DMS153 treated with DMSO at 0.1 percent for 48 hours (cell line): ENCODE measurements at regions not wholly inside any gene's neighbourhood (a gene's known extent, or its start where the extent isn't known, plus 50 kb on each side); places are given as distances from the start of the nearest gene placed in this dataset.

ENCODE experiments used
- DNase-seq: peaks from one replicate; lab custom pipeline; 2025; ENCODE audit not compliant: unreplicated experiment; lab: John Stamatoyannopoulos, UW

GRCh38 chr5:2696156-2696807 is 55.2 kb downstream of the IRX2 start:
- no peak for DNase-seq

GRCh38 chr5:2695200-2695891 is 56.1 kb downstream of the IRX2 start:
- DNase-seq = peak; percentile 95

- DNase-seq = no peak
Measured at GRCh38 chr5:2691530-2691929, 59.9 kb downstream of the IRX2 start.

GRCh38 chr5:2690293-2690692 is 61.2 kb downstream of the IRX2 start:
- no peak for DNase-seq

- DNase-seq = peak; percentile 14
Measured at GRCh38 chr5:2688586-2688985, 62.9 kb downstream of the IRX2 start.

- no peak for DNase-seq
Measured at GRCh38 chr5:2687746-2688145, 63.7 kb downstream of the IRX2 start.

- peak; percentile 74 for DNase-seq
Measured at GRCh38 chr5:2686321-2687124, 65.0 kb downstream of the IRX2 start.

- peak; percentile 37 for DNase-seq
Measured at GRCh38 chr5:2685651-2686272, 65.7 kb downstream of the IRX2 start.

GRCh38 chr5:2684606-2685005 is 66.9 kb downstream of the IRX2 start:
- DNase-seq = no peak

GRCh38 chr5:2683720-2684119 is 67.8 kb downstream of the IRX2 start:
- DNase-seq = no peak

- no peak for DNase-seq
Measured at GRCh38 chr5:2681476-2681875, 70.0 kb downstream of the IRX2 start.

- no peak for DNase-seq
Measured at GRCh38 chr5:2680979-2681378, 70.5 kb downstream of the IRX2 start.

GRCh38 chr5:2677689-2678088 is 73.8 kb downstream of the IRX2 start:
- no peak for DNase-seq

GRCh38 chr5:2675548-2675947 is 75.9 kb downstream of the IRX2 start:
- DNase-seq = peak; percentile 93

GRCh38 chr5:2674456-2674855 is 77.0 kb downstream of the IRX2 start:
- DNase-seq = no peak

GRCh38 chr5:2670940-2671339 is 80.5 kb downstream of the IRX2 start:
- DNase-seq = no peak

GRCh38 chr5:2669913-2670312 is 81.6 kb downstream of the IRX2 start:
- DNase-seq = no peak

GRCh38 chr5:2669259-2669658 is 82.2 kb downstream of the IRX2 start:
- no peak for DNase-seq

- DNase-seq = no peak
Measured at GRCh38 chr5:2666081-2666480, 85.4 kb downstream of the IRX2 start.

- DNase-seq = no peak
Measured at GRCh38 chr5:2663489-2663888, 88.0 kb downstream of the IRX2 start.

GRCh38 chr5:2660315-2660714 is 91.2 kb downstream of the IRX2 start:
- DNase-seq = no peak
